ENCODE measurements at regions not wholly inside any gene's neighbourhood (a gene's known extent, or its start where the extent isn't known, plus 50 kb on each side); places are given as distances from the start of the nearest gene placed in this dataset.

DNA sequence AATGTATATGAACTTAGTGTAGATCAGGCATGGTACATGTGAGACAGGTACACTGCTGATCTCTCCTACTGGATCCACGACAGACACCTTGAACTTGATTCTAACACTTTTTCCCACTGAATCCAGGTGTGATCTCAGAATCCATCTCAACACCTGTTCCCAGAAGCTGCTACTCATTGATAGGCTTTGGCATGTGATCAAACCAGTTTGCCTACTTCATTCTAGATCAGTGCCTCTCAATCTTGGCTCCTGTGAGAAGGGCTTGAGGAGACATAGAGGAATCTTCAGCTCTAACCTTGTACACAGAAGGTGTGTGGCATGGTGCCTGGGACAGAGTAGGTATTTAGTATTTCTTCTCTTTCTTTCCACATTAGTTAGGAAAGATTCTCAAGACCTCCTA, 212.3 kb upstream of the ATP5MC3 start:
- no peak for DNase-seq
- no peak for ATAC-seq
- H3K9me3 ChIP-seq, result no peaks in the 10 kb centered on the region
- WGBS, 2 donors, result 83 to 87% methylated on average over 1 of the region's 1 CpG
- H3K4me1 ChIP-seq, result no peaks in the 10 kb centered on the region
- H3K36me3 ChIP-seq, result no peaks in the 10 kb centered on the region
- intact Hi-C loops (cut with DNase I), result no loop called here
- peaks cover 0 to 19% (median 4%) of the 10 kb centered on the region in 7 donors for H3K27me3 ChIP-seq
- no peak overlapping the region for H3K27ac ChIP-seq
- H3K4me3 ChIP-seq, result no peak overlapping the region
- TF ChIP-seq, protein P1, sequence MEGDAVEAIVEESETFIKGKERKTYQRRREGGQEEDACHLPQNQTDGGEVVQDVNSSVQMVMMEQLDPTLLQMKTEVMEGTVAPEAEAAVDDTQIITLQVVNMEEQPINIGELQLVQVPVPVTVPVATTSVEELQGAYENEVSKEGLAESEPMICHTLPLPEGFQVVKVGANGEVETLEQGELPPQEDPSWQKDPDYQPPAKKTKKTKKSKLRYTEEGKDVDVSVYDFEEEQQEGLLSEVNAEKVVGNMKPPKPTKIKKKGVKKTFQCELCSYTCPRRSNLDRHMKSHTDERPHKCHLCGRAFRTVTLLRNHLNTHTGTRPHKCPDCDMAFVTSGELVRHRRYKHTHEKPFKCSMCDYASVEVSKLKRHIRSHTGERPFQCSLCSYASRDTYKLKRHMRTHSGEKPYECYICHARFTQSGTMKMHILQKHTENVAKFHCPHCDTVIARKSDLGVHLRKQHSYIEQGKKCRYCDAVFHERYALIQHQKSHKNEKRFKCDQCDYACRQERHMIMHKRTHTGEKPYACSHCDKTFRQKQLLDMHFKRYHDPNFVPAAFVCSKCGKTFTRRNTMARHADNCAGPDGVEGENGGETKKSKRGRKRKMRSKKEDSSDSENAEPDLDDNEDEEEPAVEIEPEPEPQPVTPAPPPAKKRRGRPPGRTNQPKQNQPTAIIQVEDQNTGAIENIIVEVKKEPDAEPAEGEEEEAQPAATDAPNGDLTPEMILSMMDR (IDR thresholded peaks at IDR 0.05), result no peak

DNA sequence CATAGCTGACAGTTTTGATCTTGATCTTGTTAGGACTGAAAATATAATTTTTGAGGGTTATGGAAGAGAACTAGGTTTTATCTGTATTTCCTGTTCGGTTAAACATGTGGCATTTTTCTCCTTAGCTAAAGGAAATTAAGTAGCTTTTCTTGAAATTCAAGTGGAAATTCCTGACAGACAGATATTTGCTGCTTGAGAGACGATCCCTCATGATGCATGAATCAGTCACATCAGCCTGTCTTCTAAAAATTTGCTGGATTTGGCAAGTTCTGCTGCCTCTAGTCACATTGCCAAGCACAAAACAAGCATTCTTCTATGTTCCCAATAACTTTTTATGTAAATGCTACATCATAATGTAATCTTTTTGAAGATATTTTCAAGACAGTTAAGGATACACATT, 201.8 kb upstream of the ATP5MC3 start:
- Histone ChIP-seq H3K36me3 (no peaks in the 10 kb centered on the region), H3K27me3 (peaks cover 0 to 18% (median 2%) of the 10 kb centered on the region in 7 donors), H3K27ac (no peak overlapping the region), H3K4me1 (no peaks in the 10 kb centered on the region), H3K9me3 (peaks cover 0 to 34% (median 2%) of the 10 kb centered on the region in 11 donors), H3K4me3 (no peak overlapping the region)
- 48 to 51% methylated on average over 2 of the region's 2 CpGs for WGBS, 2 donors
- intact Hi-C loops (cut with DNase I), result no loop called here
- DNase-seq, result no peak
- ATAC-seq, result no peak
- TF ChIP-seq, protein P1 (IDR thresholded peaks at IDR 0.05), result no peak

DNA sequence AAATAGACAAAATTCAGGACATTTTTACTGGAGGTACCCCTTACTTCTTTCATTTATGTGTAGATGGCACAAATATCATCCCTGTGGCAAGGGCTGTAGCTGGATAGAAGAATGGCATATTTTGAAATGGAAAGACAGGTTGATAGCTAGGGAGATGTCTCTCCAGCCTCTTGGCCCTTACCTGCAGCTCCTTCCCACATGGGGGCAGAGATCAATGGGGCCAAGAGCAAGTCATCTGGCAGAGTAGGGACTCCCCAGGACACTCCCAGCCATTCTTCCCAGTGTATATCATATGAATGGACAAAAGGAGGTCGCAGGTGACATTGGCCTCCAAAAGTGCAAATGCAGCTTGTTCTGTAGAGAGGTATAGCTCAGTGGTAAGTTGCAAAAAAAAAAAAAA, 192.2 kb upstream of the ATP5MC3 start:
- no peak for ATAC-seq
- DNase-seq, result no peak
- 76 to 86% methylated on average over 1 of the region's 1 CpG for WGBS, 2 donors
- Histone ChIP-seq H3K4me3 (no peak overlapping the region), H3K4me1 (peaks cover 0 to 20% (median 0%) of the 10 kb centered on the region in 9 donors), H3K27me3 (peaks cover 0 to 47% (median 26%) of the 10 kb centered on the region in 7 donors), H3K36me3 (no peaks in the 10 kb centered on the region), H3K27ac (no peak overlapping the region), H3K9me3 (no peaks in the 10 kb centered on the region)
- TF ChIP-seq, protein P1 (IDR thresholded peaks at IDR 0.05), result no peak
- intact Hi-C loops (cut with DNase I), result no loop called here

DNA sequence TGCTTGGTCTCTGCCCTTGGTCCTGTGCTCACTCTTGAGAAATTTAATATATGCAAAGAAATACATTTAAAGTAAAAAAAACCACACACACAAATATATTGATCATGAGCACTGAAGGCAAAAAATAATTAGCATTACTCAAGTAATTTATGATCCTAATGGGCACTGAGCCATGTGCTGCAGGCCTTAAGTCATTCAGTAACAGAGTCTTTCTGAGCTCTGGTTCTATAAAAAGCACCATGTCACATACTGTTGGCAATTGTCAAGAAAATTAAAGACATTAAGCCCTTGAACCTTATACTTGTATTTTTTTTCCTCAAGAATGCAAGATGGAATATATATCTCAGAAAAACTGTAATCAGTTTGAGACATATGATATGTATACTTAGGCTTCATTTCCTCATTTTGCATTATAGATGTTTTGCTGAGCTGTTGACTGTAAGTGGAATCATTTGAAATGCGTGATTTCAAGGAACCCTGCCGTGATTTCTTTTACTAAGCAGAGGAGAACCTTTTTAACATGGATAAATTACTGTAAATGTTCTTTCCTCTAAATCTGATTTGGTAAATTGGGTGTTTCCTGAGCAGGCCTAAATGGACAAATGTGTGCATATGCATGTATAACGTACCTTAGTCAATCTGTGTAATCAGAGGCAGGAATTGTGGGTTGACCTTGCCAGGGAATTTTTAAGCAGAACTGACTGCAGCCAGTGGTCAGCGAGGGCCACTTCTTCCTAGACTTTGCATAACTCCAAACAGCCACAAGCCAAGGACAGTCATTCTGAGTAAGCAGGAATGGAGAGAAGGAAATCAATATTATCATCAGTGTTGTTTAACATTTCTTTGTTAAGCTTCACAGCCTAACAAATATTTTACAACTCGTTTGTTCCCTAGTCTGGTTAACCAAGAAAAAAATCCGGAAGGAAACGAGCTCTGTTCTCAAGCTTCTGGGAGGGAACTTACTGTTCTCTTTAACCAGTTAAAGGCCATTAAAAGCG, 191.5 kb upstream of the ATP5MC3 start:
- ATAC-seq (no peak), DNase-seq (no peak)
- Histone ChIP-seq H3K9me3 (no peaks in the 10 kb centered on the region), H3K27ac (no peak overlapping the region), H3K4me3 (no peak overlapping the region), H3K36me3 (no peaks in the 10 kb centered on the region), H3K4me1 (peaks cover 0 to 20% (median 0%) of the 10 kb centered on the region in 9 donors), H3K27me3 (peaks cover 0 to 55% (median 32%) of the 10 kb centered on the region in 7 donors)
- TF ChIP-seq, protein P1 (IDR thresholded peaks at IDR 0.05), result no peak
- intact Hi-C loops (cut with DNase I), result no loop called here
- 52 to 59% methylated on average over 8 of the region's 8 CpGs for whole genome bisulfite sequencing, 2 donors
